Left ventricle myocardium inferior (tissue), 1 donor: ENCODE measurements at regions not wholly inside any gene's neighbourhood (a gene's known extent, or its start where the extent isn't known, plus 50 kb on each side); places are given as distances from the start of the nearest gene placed in this dataset.

Experiments
- DNase-seq: peaks from one replicate; pipeline ENCODE4 v3.0.0-alpha.2; 2020
- H3K27ac ChIP-seq: fragments of 200-600 bp; replicated peaks from 2 replicates; pipeline ENCODE4 v1.8.0; 2021
- H3K27me3 ChIP-seq: fragments of 200-600 bp; 2 replicates; pipeline ENCODE4 v1.8.0; 2021; ENCODE audit warnings: low read depth
- H3K36me3 ChIP-seq: fragments of 200-600 bp; 2 replicates; pipeline ENCODE4 v1.8.0; 2021
- H3K4me1 ChIP-seq: fragments of 200-600 bp; 2 replicates; pipeline ENCODE4 v1.8.0; 2021
- H3K4me3 ChIP-seq: fragments of 200-600 bp; 2 replicates; pipeline ENCODE4 v1.8.0; 2021; ENCODE audit warnings: mild to moderate bottlenecking, moderate library complexity
- H3K9me3 ChIP-seq: fragments of 200-600 bp; replicated peaks from 2 replicates; pipeline ENCODE4 v1.8.0; 2021
- CTCF ChIP-seq: fragments of 200-600 bp; IDR thresholded peaks from 2 replicates; pipeline ENCODE4 v1.8.0; 2021; ENCODE audit warnings: antibody characterized with exemption, mild to moderate bottlenecking, borderline replicate concordance
- intact Hi-C: fragments of 100-400 bp; cut with micrococcal nuclease; formaldehyde crosslinking; loops from one replicate; pipeline ENCODE4 v1.11.0; 2022
- donor health status: DM: no; HTN: yes; CAD: no; lungs with severe emphysema.

- no peak for TF ChIP-seq CTCF
- Histone ChIP-seq H3K4me1 (no peaks in the 10 kb centered on the region), H3K27ac (no peak overlapping the region), H3K36me3 (no peaks in the 10 kb centered on the region), H3K9me3 (no peaks in the 10 kb centered on the region), H3K27me3 (no peaks in the 10 kb centered on the region), H3K4me3 (no peak overlapping the region)
- DNase-seq, result no peak
- intact Hi-C loops, result no loop called here
These were observed 594.4 kb upstream of the ID2 start for GRCh38 chr2:8087480-8087840.

GRCh38 chr2:8088810-8089209 lies 593.0 kb upstream of the ID2 start:
- no peak for TF ChIP-seq CTCF
- H3K27ac ChIP-seq, result no peak overlapping the region
- H3K4me1 ChIP-seq, result no peaks in the 10 kb centered on the region
- H3K27me3 ChIP-seq, result no peaks in the 10 kb centered on the region
- no peak for DNase-seq
- intact Hi-C loops, result no loop called here
- no peak overlapping the region for H3K4me3 ChIP-seq
- H3K36me3 ChIP-seq, result no peaks in the 10 kb centered on the region
- H3K9me3 ChIP-seq, result no peaks in the 10 kb centered on the region

GRCh38 chr2:8089596-8089995 lies 592.3 kb upstream of the ID2 start:
- no peak overlapping the region for H3K4me3 ChIP-seq
- no peak for DNase-seq
- TF ChIP-seq CTCF, result no peak
- no peaks in the 10 kb centered on the region for H3K36me3 ChIP-seq
- H3K27me3 ChIP-seq, result no peaks in the 10 kb centered on the region
- no peaks in the 10 kb centered on the region for H3K4me1 ChIP-seq
- H3K9me3 ChIP-seq, result no peaks in the 10 kb centered on the region
- no peak overlapping the region for H3K27ac ChIP-seq
- intact Hi-C loops, result no loop called here

GRCh38 chr2:8090748-8091700 lies 590.8 kb upstream of the ID2 start:
- Histone ChIP-seq H3K9me3 (no peaks in the 10 kb centered on the region), H3K27me3 (no peaks in the 10 kb centered on the region), H3K36me3 (no peaks in the 10 kb centered on the region), H3K4me1 (no peaks in the 10 kb centered on the region), H3K4me3 (no peak overlapping the region), H3K27ac (no peak overlapping the region)
- peak; percentile 33 for DNase-seq
- intact Hi-C loops, result no loop called here
- TF ChIP-seq CTCF, result no peak

GRCh38 chr2:8094526-8094925 lies 587.3 kb upstream of the ID2 start:
- H3K9me3 ChIP-seq, result peaks cover 5% of the 10 kb centered on the region
- H3K27ac ChIP-seq, result no peak overlapping the region

More at GRCh38 chr2:8094526-8094925, 587.3 kb upstream of the ID2 start:
- no peak for TF ChIP-seq CTCF
- intact Hi-C loops, result no loop called here
- no peaks in the 10 kb centered on the region for H3K27me3 ChIP-seq
- no peak overlapping the region for H3K4me3 ChIP-seq
- no peaks in the 10 kb centered on the region for H3K4me1 ChIP-seq
- H3K36me3 ChIP-seq, result no peaks in the 10 kb centered on the region
- DNase-seq, result no peak
